AG04449 (cell line): ENCODE measurements at regions not wholly inside any gene's neighbourhood (a gene's known extent, or its start where the extent isn't known, plus 50 kb on each side); places are given as distances from the start of the nearest gene placed in this dataset.
"Not testable (repeated sequence)": the region's sequence is repeated elsewhere in the genome, so short reads cannot be mapped to it uniquely, and the experiment has no call there.

ENCODE experiments used
- CTCF ChIA-PET: fragments of 350-600 bp; formaldehyde crosslinking; extraction: SDS; loops from one replicate; lab custom pipeline; 2021; ENCODE audit warnings: antibody characterized with exemption; lab: Yijun Ruan, JAX
- POLR2A ChIA-PET: fragments of 400-600, 350-600 bp; formaldehyde crosslinking; extraction: SDS; loops from one replicate; lab custom pipeline; 2020; ENCODE audit warnings: antibody characterized with exemption, inconsistent platforms; lab: Yijun Ruan, JAX
- DNase-seq: peaks from one replicate; pipeline ENCODE4 v3.0.0-alpha.2; 2010; ENCODE audit warnings: low read depth, low spot score
- H3K4me3 ChIP-seq: 2 replicates; pipeline ENCODE4 v1.5.1; 2011; ENCODE audit warnings: low read depth, mild to moderate bottlenecking, control low read depth, low read length
- CTCF ChIP-seq: IDR thresholded peaks from one replicate; pipeline ENCODE4 v1.5.1; 2011; ENCODE audit warnings: mild to moderate bottlenecking, moderate library complexity, low read length, control low read depth, inconsistent platforms; ENCODE audit not compliant: insufficient read depth; ENCODE audit errors: missing control alignments

GRCh38 chr16:48956620-48957019 is 325.0 kb downstream of the CBLN1 start:
- no peak for TF ChIP-seq CTCF
- no peak overlapping the region for H3K4me3 ChIP-seq
- no peak for DNase-seq
- POLR2A ChIA-PET: no interaction called here
- CTCF ChIA-PET: no interaction called here

- no peak for DNase-seq
- TF ChIP-seq CTCF: no peak
- CTCF ChIA-PET: no interaction called here
- H3K4me3 ChIP-seq: no peak overlapping the region
- POLR2A ChIA-PET: no interaction called here
Measured at GRCh38 chr16:48955837-48956236, 325.8 kb downstream of the CBLN1 start.

GRCh38 chr16:48951621-48952125 is 330.0 kb downstream of the CBLN1 start:
- CTCF ChIA-PET, POLR2A ChIA-PET, H3K4me3 ChIP-seq, DNase-seq: not testable (repeated sequence)

GRCh38 chr16:48950184-48950583 is 331.5 kb downstream of the CBLN1 start:
- POLR2A ChIA-PET: interaction anchor here (0.7 kb wide), 1 partner anchor 144 kb away, joined by 4 read pairs; no protein-coding TSS in a partner anchor
- H3K4me3 ChIP-seq: no peak overlapping the region
- no peak for TF ChIP-seq CTCF
- CTCF ChIA-PET: no interaction called here
- no peak for DNase-seq

- ChIA-PET CTCF (no interaction called here), POLR2A (interaction anchor here (1.2 kb wide), 1 partner anchor 13 kb away, joined by 3 read pairs; no protein-coding TSS in a partner anchor)
- no peak for TF ChIP-seq CTCF
- no peak for DNase-seq
- no peak overlapping the region for H3K4me3 ChIP-seq
Measured at GRCh38 chr16:48949636-48950035, 332.0 kb downstream of the CBLN1 start.

GRCh38 chr16:48948911-48949310 is 332.7 kb downstream of the CBLN1 start:
- ChIA-PET CTCF (no interaction called here), POLR2A (interaction anchor here (1.2 kb wide), 1 partner anchor 14 kb away, joined by 3 read pairs; no protein-coding TSS in a partner anchor)
- no peak for DNase-seq
- TF ChIP-seq CTCF: no peak
- H3K4me3 ChIP-seq: no peak overlapping the region

GRCh38 chr16:48947371-48947713 is 334.3 kb downstream of the CBLN1 start:
- H3K4me3 ChIP-seq: no peak overlapping the region
- POLR2A ChIA-PET: no interaction called here
- CTCF ChIA-PET: no interaction called here
- TF ChIP-seq CTCF: no peak
- no peak for DNase-seq
